Activated CD8-positive, alpha-beta memory T cell treated with anti-CD3 and anti-CD28 coated beads for 4 hours (primary cell): ENCODE measurements at regions not wholly inside any gene's neighbourhood (a gene's known extent, or its start where the extent isn't known, plus 50 kb on each side); places are given as distances from the start of the nearest gene placed in this dataset.
"Not testable (repeated sequence)": the region's sequence is repeated elsewhere in the genome, so short reads cannot be mapped to it uniquely, and the experiment has no call there.

Experiments used
- DNase-seq, 2 donors: peaks; one replicate each; pipeline ENCODE4 v3.0.0-alpha.2; 2020; ENCODE audit warnings: low read depth in 2 of 2

GRCh38 chr1:208465786-208466590 is 221.8 kb upstream of the PLXNA2 start:
- DNase-seq, result no peak

DNA sequence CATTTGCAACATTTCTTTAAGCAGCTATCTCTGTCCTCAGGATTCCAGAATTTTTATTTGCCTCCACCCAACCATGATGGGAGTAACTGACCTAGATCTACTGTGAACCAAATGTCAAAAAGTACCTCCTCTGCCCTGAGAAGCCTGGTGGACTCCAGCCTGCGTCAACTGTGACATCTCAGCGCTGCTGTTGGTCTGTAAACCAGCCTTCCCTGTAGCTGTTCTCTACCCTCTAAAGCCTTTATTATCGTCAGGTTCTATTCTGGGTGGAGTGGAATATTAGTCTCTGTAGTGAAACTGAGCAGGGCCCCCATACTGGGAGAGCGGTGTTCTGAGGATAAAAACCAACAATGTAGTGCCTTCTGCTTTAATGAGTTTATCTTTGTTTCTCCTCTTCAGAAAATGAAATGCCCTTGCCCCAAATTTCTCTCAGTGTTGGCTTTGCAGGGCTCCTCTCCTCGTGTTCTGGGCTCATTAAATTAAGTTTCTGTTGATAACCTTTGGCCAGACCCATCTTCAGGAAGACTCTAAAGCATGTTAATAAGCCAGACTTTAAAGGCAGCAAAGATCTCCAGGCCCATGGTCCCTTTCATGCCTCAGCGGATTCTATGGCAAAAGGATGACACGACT is 223.1 kb upstream of the PLXNA2 start:
- no peak for DNase-seq

GRCh38 chr1:208475449-208475848 is 231.3 kb upstream of the PLXNA2 start:
- no peak for DNase-seq

DNA sequence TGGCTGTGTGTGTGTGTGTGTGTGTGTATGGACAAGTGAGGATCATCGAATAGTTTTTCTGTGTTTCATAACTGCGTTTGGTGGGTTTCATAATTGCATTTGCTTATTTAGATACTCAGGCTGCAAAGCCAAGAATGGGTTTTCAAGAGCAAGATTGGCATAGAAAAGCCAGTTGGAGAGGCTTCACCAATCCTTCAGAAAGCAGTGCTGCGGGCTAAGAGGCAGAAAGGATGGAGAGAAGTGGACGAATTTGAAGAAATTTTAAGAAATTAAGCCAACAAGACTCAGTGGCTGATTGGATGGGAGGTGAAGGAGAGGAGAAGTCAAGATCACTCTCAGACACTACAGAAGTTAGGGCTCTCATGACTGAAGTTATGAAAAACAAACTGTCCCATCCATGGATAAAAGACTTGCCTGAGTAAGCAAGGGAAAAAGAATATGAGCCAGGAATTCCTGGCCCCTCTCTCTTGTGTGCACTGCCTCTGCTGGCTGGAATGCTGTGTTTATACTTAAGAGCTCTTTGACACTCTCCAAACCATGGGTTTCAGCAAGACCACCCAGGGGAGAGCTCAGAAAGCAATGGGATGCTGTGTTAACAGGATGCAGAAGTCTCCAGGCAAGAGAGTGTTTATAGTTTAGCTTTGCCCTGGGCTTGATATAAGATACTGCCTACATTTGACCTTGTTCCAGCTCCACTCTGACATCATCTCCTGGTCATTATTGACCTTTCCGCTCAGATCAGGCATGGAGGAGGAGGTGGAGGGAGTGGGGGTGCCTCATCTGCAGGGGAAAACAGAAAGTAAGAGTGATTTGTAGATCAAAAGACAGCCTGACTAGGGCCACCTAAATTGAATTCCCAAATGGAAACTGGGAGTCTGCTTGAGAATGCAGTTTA is 232.0 kb upstream of the PLXNA2 start:
- no peak for DNase-seq

GRCh38 chr1:208476846-208477170 is 232.6 kb upstream of the PLXNA2 start:
- DNase-seq, result no peak

DNA sequence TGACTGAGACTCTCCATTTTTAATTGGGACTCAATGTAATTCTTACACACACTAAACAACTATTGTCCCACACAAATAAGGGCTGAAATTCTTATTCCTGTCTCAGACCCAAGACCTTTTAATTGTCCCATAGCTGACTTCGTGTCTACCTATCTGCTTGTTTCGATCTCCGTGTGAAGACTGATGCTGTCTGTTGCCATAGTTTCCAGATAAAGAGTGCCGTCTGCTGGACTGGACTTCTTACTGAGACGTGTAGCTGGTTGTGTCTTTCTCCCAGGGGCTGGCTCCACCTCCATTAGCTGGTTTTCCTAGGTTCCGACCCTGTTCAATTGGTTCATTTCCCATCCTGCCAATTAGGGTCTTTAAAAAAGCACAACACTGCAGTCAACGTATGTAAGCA is 235.3 kb upstream of the PLXNA2 start:
- DNase-seq, result no peak

DNA sequence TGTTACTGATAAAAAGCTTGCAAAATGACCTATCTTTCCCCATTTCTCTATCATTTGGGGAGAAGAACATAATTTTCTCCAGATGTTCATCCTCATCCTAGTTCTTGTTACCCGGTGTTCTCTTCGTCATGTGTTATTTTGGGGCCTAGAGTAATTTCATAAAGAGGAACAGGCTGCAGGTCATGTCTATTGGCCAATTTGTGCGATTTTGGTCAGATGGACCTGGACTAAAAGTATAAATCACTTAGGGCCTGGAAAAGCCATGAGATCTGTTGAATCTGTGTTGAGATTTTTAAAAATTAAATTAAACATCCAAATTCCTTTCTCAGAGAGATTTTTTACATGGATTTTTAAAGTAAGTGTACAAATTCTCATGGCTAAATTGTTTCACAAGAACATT is 241.3 kb upstream of the PLXNA2 start:
- DNase-seq, result no peak

DNA sequence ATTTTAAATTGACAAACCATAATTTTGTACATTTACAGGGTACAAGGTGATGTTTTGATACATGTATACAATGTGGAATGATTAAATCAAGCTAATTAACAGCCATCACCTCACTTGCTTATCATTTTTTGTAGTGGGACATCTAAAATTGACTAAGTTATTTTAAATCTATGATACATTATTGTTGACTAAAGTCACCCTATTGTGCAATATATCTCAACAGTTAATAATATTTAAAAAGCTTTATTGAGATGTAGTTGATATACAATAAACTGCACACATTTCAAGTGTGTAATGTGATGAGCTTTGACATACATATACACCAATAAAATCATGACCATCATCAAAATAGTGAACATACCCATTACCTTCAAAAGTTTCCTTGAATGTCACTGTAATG is 242.5 kb upstream of the PLXNA2 start:
- no peak for DNase-seq

GRCh38 chr1:208488432-208488831 is 244.2 kb upstream of the PLXNA2 start:
- not testable (repeated sequence) for DNase-seq

GRCh38 chr1:208496467-208497371 is 252.5 kb upstream of the PLXNA2 start:
- no peak for DNase-seq

DNA sequence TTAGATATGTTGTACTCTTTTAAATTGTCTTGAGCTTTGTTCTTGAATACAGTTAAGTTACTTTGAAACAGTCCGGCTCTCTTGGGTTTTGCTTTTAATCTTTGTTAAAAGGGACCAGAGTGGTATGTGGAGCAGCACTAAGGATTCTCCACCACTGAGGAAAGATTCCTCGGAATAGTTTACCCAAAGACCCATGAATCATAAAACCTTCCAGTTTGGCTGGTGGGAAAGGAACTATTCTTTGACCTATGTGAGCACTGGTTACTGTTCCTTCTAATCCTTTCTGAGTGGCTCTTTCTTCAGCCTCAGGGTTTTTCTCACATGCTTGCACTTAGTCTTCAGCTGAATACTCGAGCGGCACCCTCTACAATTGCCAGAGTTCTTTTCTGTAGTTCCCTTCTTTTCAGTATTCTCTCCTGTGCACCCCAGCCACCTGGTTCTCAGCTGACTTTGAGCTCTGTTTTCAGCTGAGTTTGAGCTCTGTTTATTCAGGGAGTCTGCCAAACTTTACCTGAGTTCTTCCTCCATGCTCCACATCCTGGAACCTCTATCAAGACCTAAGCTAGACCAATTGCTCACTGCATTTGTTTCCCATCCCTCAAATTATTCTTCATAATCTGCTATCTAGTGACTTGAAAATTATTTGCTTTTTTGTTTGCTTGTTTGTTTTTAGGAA is 253.8 kb upstream of the PLXNA2 start:
- DNase-seq, result no peak

DNA sequence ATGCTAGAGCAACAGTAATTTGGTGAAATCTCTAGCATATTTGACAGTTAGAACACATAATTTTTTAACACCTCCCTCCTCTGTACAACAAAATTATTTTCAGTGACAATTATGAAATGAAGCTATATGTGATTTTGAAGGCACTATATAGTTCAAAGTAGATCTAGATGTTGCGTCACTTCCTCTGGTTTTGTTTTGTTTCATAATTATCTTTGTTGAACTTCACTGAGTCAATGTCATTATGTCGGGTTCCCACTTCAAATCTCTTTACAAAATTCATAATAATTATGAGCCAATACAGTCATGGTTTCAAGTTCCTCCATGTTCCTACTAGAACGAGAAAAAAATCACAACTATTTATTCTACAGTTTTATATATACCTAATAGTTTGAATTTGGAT is 254.8 kb upstream of the PLXNA2 start:
- DNase-seq, result no peak

GRCh38 chr1:208499601-208500000 is 255.4 kb upstream of the PLXNA2 start:
- DNase-seq, result no peak

- no peak for DNase-seq
Observed at GRCh38 chr1:208500375-208500774, 256.2 kb upstream of the PLXNA2 start.

DNA sequence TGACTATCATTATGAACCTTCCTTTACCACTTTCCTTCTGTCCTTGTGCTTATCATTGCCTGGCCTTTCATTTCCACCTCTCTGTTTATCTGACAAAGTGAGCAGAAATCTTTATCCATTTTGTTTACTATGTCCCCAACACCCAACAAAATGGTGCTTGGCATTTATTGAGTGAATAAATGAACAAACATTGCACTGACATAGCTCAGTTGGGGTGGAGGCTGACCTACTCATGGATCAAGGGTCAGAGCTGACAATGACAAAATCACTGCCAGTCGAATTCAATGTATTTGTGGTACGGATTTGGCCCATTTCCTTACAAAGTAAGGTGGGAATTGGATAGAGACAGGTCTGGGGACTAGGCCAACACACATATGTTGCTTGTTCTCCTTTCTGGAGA is 257.4 kb upstream of the PLXNA2 start:
- DNase-seq, result no peak

DNA sequence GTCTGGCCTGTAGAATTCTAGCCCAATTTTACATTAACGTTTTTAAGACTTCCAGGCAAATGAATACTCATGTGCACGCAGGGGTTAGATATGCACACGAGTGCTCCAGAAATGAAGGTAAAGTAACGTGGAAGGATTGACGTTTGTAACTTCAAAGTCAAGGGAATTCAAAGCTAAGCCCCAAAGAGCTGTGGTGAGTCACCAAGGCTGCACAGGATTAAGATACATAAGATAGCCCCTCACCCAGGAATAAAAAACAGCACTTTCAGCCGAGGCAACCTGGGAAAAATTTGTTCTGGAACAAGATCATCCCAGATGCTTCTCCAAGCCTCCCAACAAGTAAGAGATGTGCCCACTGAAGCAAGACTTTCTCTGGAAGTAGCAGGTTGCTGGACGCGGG is 259.6 kb upstream of the PLXNA2 start:
- no peak for DNase-seq

- no peak for DNase-seq
Observed at GRCh38 chr1:208506812-208507211, 262.6 kb upstream of the PLXNA2 start.

- no peak for DNase-seq
Observed at GRCh38 chr1:208509072-208509471, 264.9 kb upstream of the PLXNA2 start.

GRCh38 chr1:208510192-208510952 is 266.2 kb upstream of the PLXNA2 start:
- DNase-seq, result no peak

DNA sequence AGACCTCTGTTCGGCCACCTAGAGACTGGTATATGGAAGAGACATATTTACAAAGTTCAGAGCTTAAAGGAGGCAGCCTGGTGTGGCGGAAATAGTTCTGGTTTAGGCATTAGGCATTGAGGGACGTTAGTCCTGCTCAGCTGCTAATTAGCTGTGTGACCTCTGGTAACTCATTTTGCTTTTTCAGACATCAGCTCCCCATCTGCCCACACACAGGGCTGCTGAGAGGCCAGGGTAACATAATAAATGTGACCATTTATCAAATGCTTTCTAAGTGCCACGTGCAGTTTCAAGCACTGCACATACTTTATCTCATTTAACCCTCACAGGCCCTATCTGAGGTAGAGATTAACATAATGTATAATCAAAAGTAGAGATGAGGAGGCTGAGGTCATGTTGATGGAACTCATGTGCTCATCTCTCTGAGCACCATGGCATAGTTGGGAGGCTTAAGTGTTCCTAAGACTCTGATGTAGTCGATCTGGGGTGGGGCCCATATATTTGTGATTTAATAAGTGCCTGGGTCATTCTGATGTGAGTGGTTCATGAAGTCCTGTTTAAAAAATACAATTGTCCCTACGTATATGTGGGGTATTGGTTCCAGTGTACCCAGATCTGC is 267.2 kb upstream of the PLXNA2 start:
- no peak for DNase-seq
